ENCODE measurements at regions not wholly inside any gene's neighbourhood (a gene's known extent, or its start where the extent isn't known, plus 50 kb on each side); places are given as distances from the start of the nearest gene placed in this dataset.
A peak's percentile ranks its signal among the peaks of the same experiment; 100 is the strongest.
"Not testable (repeated sequence)": the region's sequence is repeated elsewhere in the genome, so short reads cannot be mapped to it uniquely, and the experiment has no call there.

DNA sequence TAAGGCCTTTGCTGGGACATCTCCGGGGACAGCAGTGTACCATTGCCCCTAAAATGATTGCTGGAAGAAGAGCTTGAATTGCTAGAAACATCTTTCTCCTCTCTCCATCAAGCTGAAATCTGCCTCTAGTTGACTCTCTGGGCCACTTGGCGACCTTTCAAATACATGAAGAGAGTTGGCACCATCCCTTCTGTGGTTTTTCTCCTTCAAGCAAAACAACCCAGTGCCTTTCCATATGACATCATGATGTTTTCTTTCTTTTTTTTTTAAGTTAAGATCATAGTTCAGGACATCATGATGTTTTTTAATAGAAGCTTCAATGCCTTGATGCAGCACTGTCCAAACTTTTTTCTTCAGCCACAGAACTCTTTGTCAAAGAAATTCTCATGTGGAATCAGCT is 144.0 kb upstream of the PTPRG start:
- no peak overlapping the region for H3K4me3 ChIP-seq (ENCODE audit: low read length)
- DNase-seq (ENCODE audit: low read depth), result no peak
- TF ChIP-seq, protein P1, sequence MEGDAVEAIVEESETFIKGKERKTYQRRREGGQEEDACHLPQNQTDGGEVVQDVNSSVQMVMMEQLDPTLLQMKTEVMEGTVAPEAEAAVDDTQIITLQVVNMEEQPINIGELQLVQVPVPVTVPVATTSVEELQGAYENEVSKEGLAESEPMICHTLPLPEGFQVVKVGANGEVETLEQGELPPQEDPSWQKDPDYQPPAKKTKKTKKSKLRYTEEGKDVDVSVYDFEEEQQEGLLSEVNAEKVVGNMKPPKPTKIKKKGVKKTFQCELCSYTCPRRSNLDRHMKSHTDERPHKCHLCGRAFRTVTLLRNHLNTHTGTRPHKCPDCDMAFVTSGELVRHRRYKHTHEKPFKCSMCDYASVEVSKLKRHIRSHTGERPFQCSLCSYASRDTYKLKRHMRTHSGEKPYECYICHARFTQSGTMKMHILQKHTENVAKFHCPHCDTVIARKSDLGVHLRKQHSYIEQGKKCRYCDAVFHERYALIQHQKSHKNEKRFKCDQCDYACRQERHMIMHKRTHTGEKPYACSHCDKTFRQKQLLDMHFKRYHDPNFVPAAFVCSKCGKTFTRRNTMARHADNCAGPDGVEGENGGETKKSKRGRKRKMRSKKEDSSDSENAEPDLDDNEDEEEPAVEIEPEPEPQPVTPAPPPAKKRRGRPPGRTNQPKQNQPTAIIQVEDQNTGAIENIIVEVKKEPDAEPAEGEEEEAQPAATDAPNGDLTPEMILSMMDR (IDR thresholded peaks at IDR 0.05; ENCODE audit: insufficient read depth, low read depth, low read length, missing control alignments), result no peak

DNA sequence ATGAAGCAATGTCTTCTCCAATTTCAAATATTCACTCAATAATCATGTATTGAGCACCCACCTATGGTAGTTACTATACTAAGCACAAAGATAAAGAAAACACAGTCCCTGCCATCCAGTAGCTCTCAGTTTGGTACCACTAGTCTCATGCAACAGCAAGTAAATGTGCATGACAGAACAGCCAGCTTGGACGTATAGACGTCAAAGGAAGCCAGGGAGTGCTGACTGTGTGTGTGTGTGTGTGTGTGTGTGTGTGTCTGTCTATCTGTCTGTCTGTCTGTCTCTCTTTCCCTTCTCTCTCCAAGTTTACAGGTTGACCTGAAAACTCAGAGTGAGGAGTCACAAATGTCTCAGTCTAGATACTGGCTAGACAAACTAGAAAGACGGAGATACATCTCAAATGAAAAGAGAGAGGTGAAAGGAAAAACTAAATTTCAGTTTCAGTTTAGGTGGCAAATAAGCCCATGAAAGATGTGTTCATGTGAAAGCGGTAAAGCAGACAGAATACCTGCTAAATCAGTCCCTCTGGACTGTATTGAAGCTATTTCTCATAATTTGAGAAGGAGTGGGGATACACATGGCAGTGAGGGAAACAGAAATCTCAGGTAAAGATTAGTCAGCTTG is 141.1 kb upstream of the PTPRG start:
- H3K4me3 ChIP-seq (ENCODE audit: low read length), result no peak overlapping the region
- TF ChIP-seq, protein P1 (IDR thresholded peaks at IDR 0.05; ENCODE audit: insufficient read depth, low read depth, low read length, missing control alignments), result no peak
- no peak for DNase-seq (ENCODE audit: low read depth)

GRCh38 chr3:61422945-61423673 is 138.3 kb upstream of the PTPRG start:
- TF ChIP-seq, protein P1 (IDR thresholded peaks at IDR 0.05; ENCODE audit: insufficient read depth, low read depth, low read length, missing control alignments), result no peak
- H3K4me3 ChIP-seq (ENCODE audit: low read length), result no peak overlapping the region
- no peak for DNase-seq (ENCODE audit: low read depth)

DNA sequence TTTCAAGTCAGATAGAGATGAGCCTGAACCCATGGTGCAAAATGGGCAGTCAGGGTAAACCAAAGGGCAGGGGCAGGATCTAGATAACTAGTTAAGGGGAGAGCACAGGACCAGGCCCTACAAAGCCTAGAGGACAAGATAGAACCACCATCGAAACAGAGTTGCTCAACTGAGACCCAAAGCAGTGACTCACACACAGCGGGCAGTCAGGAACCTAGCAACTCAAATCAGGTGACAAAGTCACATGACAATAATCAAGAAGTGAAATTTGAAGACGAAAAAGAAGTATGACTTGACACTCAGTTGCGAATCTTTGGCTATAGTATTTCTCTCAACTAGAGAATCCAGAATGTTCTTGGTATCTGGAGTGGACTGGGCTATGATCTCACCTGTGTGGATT is 136.0 kb upstream of the PTPRG start:
- no peak overlapping the region for H3K4me3 ChIP-seq (ENCODE audit: low read length)
- DNase-seq (ENCODE audit: low read depth), result peak; percentile 11
- TF ChIP-seq, protein P1 (IDR thresholded peaks at IDR 0.05; ENCODE audit: insufficient read depth, low read depth, low read length, missing control alignments), result no peak

DNA sequence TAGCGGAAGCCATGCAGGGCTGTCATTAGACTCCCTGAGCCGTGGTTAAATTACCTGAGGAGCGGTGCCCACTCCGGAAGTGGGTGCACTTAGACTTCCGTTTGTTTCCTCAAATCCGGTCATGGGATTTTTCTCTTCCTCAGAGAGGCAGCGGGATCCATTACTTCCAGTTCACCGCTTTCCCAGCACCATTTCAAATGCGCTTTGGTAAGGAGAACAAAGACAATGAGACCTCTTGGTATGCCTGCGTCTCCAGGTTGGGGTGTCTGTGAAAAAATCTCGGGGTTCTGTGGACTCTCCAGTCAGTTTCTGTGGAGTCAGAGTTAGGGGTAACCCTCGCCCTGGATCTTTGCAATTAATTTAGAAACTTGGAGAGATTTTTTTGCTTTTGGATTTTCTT is 132.3 kb upstream of the PTPRG start:
- TF ChIP-seq, protein P1 (IDR thresholded peaks at IDR 0.05; ENCODE audit: insufficient read depth, low read depth, low read length, missing control alignments), result no peak
- H3K4me3 ChIP-seq (ENCODE audit: low read length), result no peak overlapping the region
- DNase-seq (ENCODE audit: low read depth), result no peak

DNA sequence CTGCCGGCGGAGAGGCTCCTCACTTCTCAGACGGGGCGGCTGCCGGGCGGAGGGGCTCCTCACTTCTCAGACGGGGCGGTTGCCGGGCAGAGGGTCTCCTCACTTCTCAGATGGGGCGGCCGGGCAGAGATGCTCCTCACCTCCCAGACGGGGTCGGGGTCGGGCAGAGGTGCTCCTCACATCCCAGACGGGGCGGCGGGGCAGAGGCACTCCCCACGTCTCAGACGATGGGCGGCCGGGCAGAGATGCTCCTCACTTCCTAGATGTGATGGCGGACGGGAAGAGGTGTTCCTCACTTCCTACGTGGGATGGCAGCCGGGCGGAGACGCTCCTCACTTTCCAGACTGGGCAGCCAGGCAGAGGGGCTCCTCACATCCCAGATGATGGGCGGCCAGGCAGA is 126.5 kb upstream of the PTPRG start:
- DNase-seq (ENCODE audit: low read depth); H3K4me3 ChIP-seq (ENCODE audit: low read length): not testable (repeated sequence)

DNA sequence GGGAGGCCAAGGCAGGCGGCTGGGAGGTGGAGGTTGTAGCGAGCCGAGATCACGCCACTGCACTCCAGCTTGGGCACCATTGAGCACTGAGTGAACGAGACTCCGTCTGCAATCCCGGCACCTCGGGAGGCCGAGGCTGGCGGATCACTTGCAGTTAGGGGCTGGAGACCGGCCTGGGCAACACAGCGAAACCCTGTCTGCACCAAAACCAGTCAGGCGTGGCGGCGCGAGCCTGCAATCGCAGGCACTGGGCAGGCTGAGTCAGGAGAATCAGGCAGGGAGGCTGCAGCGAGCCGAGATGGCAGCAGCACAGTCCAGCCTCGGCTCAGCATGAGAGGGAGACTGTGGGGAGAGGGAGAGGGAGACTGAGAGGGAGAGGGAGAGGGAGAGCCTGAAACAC is 126.0 kb upstream of the PTPRG start:
- H3K4me3 ChIP-seq (ENCODE audit: low read length); DNase-seq (ENCODE audit: low read depth): not testable (repeated sequence)
